HEK293T (cell line): ENCODE measurements at regions not wholly inside any gene's neighbourhood (a gene's known extent, or its start where the extent isn't known, plus 50 kb on each side); places are given as distances from the start of the nearest gene placed in this dataset.
"Not testable (repeated sequence)": the region's sequence is repeated elsewhere in the genome, so short reads cannot be mapped to it uniquely, and the experiment has no call there.

Source experiments
- BHLHE40 ChIP-seq: fragments of 450-650 bp; IDR thresholded peaks from 2 replicates; pipeline ENCODE4 v1.6.1; 2016; ENCODE audit warnings: mild to moderate bottlenecking, moderate library complexity, borderline replicate concordance
- FOXA1 ChIP-seq: fragments of 450-650 bp; IDR thresholded peaks from 2 replicates; pipeline ENCODE4 v1.6.1; 2016; ENCODE audit warnings: mild to moderate bottlenecking
- LEF1 ChIP-seq: fragments of 450-650 bp; IDR thresholded peaks from 2 replicates; pipeline ENCODE4 v1.6.1; 2017; ENCODE audit warnings: mild to moderate bottlenecking, borderline replicate concordance
- TARDBP ChIP-seq: fragments of 450-650 bp; IDR thresholded peaks from 2 replicates; pipeline ENCODE4 v1.6.1; 2016
- ZNF384 ChIP-seq: fragments of 450-650 bp; IDR thresholded peaks from 2 replicates; pipeline ENCODE4 v1.6.1; 2016

DNA sequence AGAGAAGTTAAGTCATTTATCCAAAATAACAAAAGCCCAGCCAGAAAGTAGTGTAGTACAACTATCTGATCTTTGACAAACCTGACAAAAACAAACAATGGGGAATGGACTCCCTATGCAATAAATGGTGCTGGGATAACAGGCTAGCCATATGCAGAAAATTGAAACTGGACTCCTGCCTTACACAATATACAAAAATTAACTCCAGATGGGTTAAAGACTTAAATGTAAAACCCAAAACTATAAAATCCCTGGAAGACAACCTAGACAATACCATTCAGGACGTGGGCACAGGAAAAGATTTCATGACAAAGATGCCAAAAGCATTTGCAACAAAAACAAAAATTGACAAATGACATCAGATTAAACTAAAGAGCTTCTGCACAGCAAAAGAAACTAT lies 561.4 kb upstream of the CHAC2 start:
- not testable (repeated sequence) for TF ChIP-seq LEF1, ZNF384, TARDBP, BHLHE40, FOXA1
